ENCODE measurements at regions not wholly inside any gene's neighbourhood (a gene's known extent, or its start where the extent isn't known, plus 50 kb on each side); places are given as distances from the start of the nearest gene placed in this dataset.

- H3K4me3 ChIP-seq = no peak overlapping the region
- DNase-seq = no peak
- H3K9me3 ChIP-seq = no peaks in the 10 kb centered on the region
- no peak for TF ChIP-seq POLR2A (IDR thresholded peaks at IDR 0.05)
- TF ChIP-seq CTCF (IDR thresholded peaks at IDR 0.05) = no peak
- intact Hi-C loops (cut with DNase I; ENCODE audit: low total_unique reads) = no loop called here
- no peaks in the 10 kb centered on the region for H3K36me3 ChIP-seq
- peaks cover 0 to 5% of the 10 kb centered on the region in 2 donors for H3K4me1 ChIP-seq
- no peak overlapping the region for H3K27ac ChIP-seq
- H3K27me3 ChIP-seq = no peaks in the 10 kb centered on the region
These were observed 147.3 kb upstream of the PRPS1L1 start for GRCh38 chr7:18174996-18175395.

GRCh38 chr7:18175801-18176450 is 148.3 kb upstream of the PRPS1L1 start:
- H3K4me1 ChIP-seq = peaks cover 0 to 5% of the 10 kb centered on the region in 2 donors
- no peak overlapping the region for H3K27ac ChIP-seq
- no peaks in the 10 kb centered on the region for H3K27me3 ChIP-seq
- no peak overlapping the region for H3K4me3 ChIP-seq
- intact Hi-C loops (cut with DNase I; ENCODE audit: low total_unique reads) = no loop called here
- TF ChIP-seq POLR2A (IDR thresholded peaks at IDR 0.05) (no peak), CTCF (IDR thresholded peaks at IDR 0.05) (no peak)
- DNase-seq = no peak
- H3K36me3 ChIP-seq = no peaks in the 10 kb centered on the region
- H3K9me3 ChIP-seq = no peaks in the 10 kb centered on the region

GRCh38 chr7:18177129-18177814 is 149.6 kb upstream of the PRPS1L1 start:
- DNase-seq = no peak
- no peaks in the 10 kb centered on the region for H3K27me3 ChIP-seq
- H3K4me1 ChIP-seq = peaks cover 0 to 5% of the 10 kb centered on the region in 2 donors
- no peaks in the 10 kb centered on the region for H3K9me3 ChIP-seq
- H3K27ac ChIP-seq = no peak overlapping the region
- TF ChIP-seq POLR2A (IDR thresholded peaks at IDR 0.05) = no peak
- no peak for TF ChIP-seq CTCF (IDR thresholded peaks at IDR 0.05)
- no peaks in the 10 kb centered on the region for H3K36me3 ChIP-seq
- intact Hi-C loops (cut with DNase I; ENCODE audit: low total_unique reads) = no loop called here
- no peak overlapping the region for H3K4me3 ChIP-seq

- no peaks in the 10 kb centered on the region for H3K9me3 ChIP-seq
These were observed 150.4 kb upstream of the PRPS1L1 start for GRCh38 chr7:18177815-18178660.

More at GRCh38 chr7:18177815-18178660, 150.4 kb upstream of the PRPS1L1 start:
- TF ChIP-seq CTCF (IDR thresholded peaks at IDR 0.05) (no peak), POLR2A (IDR thresholded peaks at IDR 0.05) (no peak)
- intact Hi-C loops (cut with DNase I; ENCODE audit: low total_unique reads) = no loop called here
- H3K36me3 ChIP-seq = no peaks in the 10 kb centered on the region
- H3K27me3 ChIP-seq = no peaks in the 10 kb centered on the region
- H3K27ac ChIP-seq = no peak overlapping the region
- H3K4me3 ChIP-seq = no peak overlapping the region
- DNase-seq = no peak
- H3K4me1 ChIP-seq = peaks cover 0 to 5% of the 10 kb centered on the region in 2 donors
